ENCODE measurements at regions not wholly inside any gene's neighbourhood (a gene's known extent, or its start where the extent isn't known, plus 50 kb on each side); places are given as distances from the start of the nearest gene placed in this dataset.

DNA sequence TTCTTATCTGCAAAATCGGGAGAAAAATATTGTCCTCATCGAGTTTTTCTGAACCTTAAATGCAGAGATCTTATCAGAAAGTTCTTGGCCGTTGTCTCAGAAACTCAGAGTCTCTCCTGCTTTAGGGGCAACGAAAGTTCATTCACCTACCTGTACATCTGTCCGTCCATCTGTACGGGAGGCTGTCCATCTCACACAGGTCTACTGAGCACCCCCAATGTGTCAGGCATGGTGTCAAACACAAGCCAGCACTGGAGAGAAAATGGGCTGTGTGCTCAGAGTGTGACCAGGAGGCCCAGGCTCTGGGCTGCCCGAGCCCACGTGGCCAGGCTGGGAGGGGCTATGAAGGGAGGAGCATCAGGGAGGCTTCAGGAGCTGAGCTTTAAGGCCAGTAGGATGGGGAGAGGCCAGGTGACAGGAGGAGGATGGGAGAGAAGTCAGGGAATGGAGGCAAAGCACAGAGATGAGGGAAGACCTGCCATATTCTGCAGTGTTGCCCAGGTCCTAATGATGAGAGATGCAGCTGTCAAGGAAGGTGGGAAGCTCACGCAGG, 62.4 kb upstream of the MYEOV start:
- H3K27me3 ChIP-seq: peaks cover 0 to 7% (median 0%) of the 10 kb centered on the region in 7 donors
- ATAC-seq (no peak), DNase-seq (no peak)
- H3K27ac ChIP-seq: no peak overlapping the region
- WGBS, 2 donors: 81% methylated on average over 9 of the region's 9 CpGs
- peaks cover 0 to 8% (median 0%) of the 10 kb centered on the region in 11 donors for H3K9me3 ChIP-seq
- TF ChIP-seq, protein P1, sequence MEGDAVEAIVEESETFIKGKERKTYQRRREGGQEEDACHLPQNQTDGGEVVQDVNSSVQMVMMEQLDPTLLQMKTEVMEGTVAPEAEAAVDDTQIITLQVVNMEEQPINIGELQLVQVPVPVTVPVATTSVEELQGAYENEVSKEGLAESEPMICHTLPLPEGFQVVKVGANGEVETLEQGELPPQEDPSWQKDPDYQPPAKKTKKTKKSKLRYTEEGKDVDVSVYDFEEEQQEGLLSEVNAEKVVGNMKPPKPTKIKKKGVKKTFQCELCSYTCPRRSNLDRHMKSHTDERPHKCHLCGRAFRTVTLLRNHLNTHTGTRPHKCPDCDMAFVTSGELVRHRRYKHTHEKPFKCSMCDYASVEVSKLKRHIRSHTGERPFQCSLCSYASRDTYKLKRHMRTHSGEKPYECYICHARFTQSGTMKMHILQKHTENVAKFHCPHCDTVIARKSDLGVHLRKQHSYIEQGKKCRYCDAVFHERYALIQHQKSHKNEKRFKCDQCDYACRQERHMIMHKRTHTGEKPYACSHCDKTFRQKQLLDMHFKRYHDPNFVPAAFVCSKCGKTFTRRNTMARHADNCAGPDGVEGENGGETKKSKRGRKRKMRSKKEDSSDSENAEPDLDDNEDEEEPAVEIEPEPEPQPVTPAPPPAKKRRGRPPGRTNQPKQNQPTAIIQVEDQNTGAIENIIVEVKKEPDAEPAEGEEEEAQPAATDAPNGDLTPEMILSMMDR (IDR thresholded peaks at IDR 0.05): no peak
- intact Hi-C loops (cut with DNase I): no loop called here
- no peaks in the 10 kb centered on the region for H3K36me3 ChIP-seq
- no peak overlapping the region for H3K4me3 ChIP-seq
- no peaks in the 10 kb centered on the region for H3K4me1 ChIP-seq

GRCh38 chr11:69232821-69233743, 60.9 kb upstream of the MYEOV start:
- 96 to 97% methylated on average over 19 of the region's 19 CpGs for WGBS, 2 donors
- no peaks in the 10 kb centered on the region for H3K36me3 ChIP-seq

GRCh38 chr11:69233744-69234570, 60.0 kb upstream of the MYEOV start:
- TF ChIP-seq, protein P1 (IDR thresholded peaks at IDR 0.05): no peak
- Histone ChIP-seq H3K27me3 (peaks cover 0 to 4% (median 0%) of the 10 kb centered on the region in 7 donors), H3K36me3 (no peaks in the 10 kb centered on the region), H3K27ac (no peak overlapping the region), H3K4me1 (no peaks in the 10 kb centered on the region), H3K4me3 (no peak overlapping the region), H3K9me3 (no peaks in the 10 kb centered on the region)
- ATAC-seq (no peak), DNase-seq (no peak)
- WGBS, 2 donors: 95 to 98% methylated on average over 26 of the region's 26 CpGs
- intact Hi-C loops (cut with DNase I): no loop called here

More at GRCh38 chr11:69232821-69233743, 60.9 kb upstream of the MYEOV start:
- intact Hi-C loops (cut with DNase I): no loop called here
- DNase-seq (no peak), ATAC-seq (no peak)
- H3K9me3 ChIP-seq: no peaks in the 10 kb centered on the region
- H3K4me1 ChIP-seq: no peaks in the 10 kb centered on the region
- H3K4me3 ChIP-seq: no peak overlapping the region
- H3K27me3 ChIP-seq: peaks cover 0 to 4% (median 0%) of the 10 kb centered on the region in 7 donors
- no peak overlapping the region for H3K27ac ChIP-seq
- TF ChIP-seq, protein P1 (IDR thresholded peaks at IDR 0.05): no peak

All from heart right ventricle (tissue), 16 donors.